NCI-H187 treated with DMSO at 0.1 percent for 48 hours (cell line): ENCODE measurements at regions not wholly inside any gene's neighbourhood (a gene's known extent, or its start where the extent isn't known, plus 50 kb on each side); places are given as distances from the start of the nearest gene placed in this dataset.

Experiments used
- DNase-seq: peaks from one replicate; lab custom pipeline; 2025; lab: John Stamatoyannopoulos, UW

DNA sequence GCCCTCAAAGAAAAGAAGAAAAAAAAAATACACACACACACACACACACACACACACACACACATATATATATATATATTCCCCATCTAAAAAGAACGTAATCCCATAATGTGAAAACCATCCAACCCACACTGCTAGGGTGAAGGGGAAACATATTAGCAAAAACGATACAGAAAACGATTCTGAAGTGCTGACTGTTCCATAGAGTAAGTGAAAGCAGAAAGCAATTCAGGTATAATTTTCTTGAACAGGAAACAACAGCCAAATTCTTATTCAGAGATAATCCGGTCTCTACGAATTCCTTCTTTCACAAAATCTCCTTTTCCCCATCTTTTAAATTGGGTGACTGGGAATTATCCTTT is 393.5 kb downstream of the NOVA1 start:
- DNase-seq = no peak

DNA sequence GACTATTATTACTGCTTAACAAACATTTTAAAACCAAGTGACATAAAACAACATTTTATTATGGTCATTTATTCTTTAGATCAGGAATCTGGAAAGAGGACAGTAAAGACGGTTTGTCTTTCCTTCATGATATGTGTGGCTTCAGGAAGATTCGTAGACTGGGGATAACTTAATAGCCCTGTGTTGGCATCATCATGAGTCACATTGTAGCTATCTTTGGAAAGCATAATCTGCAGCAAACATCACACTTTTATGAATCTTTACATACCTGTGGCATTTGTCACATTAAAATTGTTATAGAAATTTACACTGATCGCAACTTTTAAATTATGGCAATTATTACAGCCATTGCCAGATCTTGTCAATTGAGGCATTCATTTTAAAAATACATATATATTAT is 397.1 kb downstream of the NOVA1 start:
- no peak for DNase-seq

DNA sequence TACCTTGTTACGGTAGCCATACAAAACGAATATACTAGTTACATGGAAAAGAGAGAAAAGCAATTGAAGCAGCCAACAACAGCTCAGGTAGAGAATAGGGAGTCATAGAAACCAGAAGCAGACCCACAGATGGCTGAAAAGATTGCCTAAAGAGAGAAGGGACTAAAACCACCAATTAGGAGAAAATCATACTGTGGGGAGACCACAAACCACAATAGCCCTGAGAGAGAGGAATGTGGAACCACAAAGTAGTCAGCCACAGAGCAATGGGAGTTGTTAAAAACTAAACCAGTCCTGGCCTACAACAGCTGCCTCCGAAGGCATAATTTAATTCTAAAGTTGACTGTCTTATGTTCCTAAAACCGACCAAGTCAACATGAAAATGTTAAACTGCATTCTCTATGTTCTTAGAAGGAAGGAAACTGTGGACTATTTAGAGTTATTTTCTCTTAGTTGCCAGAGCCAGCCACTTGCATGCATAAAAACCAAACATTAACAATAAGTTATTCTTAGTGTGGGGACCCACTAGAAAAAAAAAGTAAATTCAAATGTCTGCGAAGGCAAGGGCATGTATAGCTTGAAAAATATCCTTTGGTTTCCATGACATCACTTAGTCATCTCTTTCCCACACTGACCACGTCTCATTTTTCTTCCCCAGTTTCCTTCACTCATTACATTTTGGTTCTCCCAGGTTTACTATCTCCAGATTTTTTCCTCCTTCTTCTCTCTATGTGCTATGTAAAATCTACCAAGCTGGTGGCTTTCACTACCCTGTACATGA is 398.1 kb downstream of the NOVA1 start:
- no peak for DNase-seq

DNA sequence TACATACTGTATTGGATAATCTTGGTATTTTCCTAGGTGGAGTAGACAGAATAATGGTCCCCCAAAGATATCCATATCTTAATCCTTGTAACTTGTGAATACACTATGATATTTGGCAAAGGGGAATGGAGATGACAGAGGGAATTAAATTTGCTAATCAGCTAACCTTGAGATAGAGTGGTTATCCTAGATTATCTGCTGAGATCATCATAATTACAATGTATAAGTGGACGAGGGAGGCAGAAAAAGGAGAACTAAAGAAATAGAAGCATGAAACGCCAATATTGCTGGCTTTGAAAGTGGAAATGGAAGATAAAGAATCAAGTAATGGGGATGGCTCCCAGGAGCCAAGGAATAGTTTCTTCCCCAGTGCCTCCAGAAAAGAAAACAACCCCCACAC is 398.7 kb downstream of the NOVA1 start:
- no peak for DNase-seq

DNA sequence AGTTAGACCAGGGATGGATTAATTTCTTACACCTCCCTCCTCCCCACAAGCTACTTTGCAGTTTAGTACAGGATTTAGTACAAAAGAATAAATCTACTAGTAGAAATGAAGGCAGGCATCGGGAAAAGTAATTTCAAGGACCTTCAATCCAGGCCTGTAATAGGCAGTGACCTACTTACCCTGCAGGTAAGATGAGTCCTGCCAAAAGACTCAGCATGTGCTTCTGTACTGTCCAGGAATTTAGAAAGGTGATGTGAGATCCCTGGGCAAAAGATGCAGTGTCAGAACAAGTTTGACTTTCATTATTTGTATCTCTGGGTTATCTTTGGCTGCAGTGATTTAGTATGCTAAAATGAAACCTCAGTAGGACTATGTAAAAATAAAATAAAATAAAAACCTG is 403.0 kb downstream of the NOVA1 start:
- DNase-seq = no peak

DNA sequence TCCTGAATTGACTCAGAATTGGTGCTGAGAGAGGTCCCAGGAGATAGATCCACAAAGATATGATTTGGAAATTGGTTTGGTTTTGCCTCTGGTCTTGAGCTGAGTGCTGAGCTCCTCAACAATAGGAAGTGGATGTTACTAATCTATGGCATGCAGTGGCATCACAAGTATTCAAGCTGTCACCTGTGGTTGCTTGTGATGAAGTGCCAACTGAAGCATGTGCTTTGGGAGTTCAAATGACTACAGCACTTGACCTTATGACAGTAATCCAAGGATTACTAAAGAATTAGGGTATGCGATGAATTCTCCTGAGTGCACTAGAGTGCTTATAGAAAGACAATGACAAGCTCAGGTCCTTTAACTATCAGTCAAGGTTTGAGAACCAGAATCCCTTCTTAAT is 406.2 kb downstream of the NOVA1 start:
- peak; percentile 16 for DNase-seq

DNA sequence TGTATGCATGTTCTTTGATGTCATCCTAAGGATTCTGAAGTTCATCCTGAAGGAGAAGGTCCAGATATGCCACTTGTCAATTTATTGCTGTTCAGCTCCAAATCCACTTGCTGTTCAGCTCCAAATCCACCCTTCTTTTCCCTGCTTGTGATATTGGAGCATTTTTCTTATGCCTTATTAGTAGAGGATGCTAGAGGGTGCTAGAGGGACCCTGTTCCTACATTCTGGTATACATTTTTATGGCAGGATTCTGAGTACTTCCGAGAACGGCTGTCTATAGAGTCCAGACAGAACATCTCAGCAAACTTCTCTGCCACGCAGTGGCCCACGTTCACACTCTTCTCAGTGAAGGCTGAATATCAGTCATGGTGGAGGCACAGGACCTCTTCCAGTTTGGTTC is 406.7 kb downstream of the NOVA1 start:
- DNase-seq = no peak

DNA sequence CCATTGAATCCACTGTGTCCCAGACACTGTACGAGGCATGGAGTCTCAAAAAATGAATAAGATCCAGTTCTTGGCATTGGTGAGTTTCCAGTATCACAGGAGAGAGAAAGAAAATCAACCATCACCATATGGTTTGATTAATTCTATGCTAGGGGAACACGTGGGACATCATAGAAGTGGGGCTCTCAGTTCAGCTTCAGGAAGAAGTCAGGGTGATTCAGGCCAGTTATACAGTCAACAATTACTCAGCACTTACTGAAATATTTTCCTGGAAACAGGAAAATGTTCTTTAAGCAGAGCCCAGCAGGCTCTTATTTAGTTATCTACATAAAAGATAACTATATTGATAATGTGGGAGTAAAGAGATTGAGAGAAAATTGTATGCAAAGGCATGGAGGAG is 407.2 kb downstream of the NOVA1 start:
- no peak for DNase-seq

DNA sequence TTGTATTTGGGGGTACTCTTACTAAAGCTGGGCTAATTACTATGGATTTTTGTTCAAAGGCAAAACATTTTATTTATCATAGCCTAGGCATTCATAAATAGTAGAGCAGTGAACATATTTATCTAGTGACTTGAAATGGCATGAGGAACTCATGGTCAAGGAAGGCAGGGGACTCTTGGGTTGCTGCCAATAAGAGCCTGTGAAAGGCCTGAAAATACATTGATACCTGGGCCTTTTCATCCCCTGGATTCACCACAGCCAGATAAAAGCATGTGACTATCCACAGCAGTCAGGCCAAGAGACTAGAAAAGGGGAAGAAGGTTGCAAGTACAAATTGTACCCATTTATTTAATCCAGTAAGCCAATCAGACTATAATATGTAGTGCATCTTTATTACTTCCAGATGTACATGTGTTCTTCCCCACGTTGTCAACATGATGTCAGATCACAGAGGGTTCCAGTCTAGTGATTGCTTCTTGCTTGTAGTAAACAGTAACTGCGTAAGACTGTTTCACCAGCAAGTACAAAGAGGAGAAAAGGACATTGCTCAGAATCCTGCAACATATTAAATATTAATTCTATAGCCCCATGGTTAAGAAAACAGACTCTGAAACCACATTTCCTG is 409.7 kb downstream of the NOVA1 start:
- no peak for DNase-seq

DNA sequence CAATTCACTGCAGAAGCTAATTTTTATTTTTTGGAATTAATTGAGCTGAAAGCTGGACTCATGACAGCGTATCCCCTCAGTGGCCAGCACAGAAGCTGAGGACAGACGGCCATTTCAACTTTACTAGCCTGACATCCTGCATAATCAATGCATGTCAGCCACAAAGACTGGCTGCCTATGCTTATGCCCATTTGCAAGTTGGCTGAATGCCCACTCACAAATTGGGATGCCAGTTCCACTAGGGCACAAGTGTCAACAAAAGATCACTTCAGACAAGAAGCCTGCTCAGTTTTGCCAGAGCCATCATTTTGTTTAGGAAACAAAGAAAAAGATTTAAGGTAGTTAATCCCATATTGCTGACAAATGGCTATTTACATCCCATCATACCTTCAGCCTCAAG is 417.6 kb downstream of the NOVA1 start:
- no peak for DNase-seq

DNA sequence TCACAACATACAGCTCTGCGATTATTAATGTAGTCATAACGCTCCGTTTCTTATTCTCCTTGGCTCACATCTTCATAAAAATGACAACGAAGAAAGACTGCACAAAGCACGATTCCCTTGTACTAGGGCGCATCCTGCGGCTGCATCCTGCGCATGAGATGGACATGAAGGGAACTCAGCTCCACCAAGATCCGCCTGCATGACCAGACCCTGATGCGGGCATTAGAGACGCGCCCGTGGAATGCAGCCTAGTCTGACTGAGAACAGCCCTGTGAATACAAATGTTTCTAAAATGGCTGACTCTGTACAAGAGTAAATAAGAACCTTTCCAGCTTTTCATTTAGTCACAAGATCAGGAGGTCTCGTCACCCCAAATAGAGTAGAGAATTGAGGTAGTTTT is 422.2 kb downstream of the NOVA1 start:
- DNase-seq = no peak

DNA sequence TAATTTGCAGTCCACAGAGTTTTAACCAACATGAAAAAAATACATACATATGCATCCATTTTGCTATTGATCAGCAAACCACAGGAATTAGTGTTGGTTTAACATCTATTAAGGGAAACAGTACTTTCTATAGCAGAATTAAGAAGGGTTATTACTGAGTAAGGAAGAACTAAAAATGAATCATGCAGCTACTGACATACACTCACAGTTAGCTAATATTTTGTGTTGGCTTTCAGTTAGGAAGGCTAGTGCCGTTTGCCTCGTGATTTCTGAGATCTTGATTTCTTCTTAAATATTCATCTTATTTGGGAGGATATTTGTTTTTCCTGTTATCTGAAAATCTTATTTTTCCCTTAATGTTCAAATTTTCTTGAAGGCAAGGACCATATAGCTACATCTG is 423.4 kb downstream of the NOVA1 start:
- DNase-seq = no peak

DNA sequence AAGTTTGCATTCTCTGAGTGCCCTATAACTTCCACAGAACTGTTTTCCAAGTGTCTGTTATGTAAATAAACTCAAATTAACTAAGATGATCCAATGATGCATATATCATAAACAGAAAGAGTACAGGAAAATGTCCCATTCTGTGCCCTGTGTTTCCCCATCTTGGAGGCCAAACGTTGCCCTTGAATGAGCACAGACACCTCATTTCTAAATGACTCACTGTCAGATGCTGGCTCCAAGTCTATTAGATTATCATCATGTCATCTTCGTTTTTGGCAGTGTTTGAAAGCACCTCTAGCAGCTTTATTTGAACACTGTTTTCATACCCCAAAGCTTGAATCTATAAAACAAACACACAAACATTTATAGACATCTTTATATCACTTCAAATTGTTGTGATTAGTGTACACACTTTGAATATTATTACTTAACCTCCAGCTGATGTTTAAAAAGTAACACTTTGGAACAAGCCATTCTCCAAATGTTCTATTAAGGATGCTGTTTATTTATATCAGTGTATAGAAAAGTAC is 424.2 kb downstream of the NOVA1 start:
- DNase-seq = no peak

DNA sequence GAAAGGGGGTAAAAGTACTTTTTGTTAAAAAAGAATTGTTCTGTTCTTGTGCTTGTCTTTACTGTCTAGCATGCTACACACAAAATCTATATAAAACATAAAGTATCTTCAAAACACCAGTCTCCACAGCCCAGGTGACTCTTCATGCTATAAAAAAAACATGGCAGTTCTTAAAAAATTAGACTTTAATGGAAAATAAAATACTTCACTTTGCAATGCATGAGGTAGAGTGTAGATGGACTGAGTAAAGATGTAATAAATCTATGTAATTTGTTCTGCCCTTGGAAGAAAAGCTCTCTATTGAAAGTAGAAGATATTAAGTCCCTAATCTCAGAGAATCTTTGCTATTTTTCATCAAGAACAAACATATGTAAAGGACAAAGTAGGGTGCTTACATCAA is 425.4 kb downstream of the NOVA1 start:
- DNase-seq = no peak

DNA sequence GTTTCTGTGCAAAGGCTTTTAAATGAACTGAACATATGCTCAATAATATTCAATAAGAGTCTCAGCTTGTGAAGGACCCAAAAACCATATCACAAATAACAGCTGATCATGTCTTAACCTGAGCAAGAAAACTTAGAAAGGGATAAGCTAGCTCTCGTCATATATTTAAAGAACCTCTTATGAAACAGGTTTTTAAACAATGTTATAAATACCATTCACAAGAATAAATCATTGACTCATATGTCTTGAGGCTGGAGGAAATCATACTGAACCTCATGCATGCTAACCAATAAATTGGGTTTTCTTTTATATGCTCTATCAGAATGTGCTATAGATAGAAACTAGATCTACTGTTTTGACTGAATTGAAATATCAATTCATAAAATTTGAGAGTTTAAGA is 426.9 kb downstream of the NOVA1 start:
- no peak for DNase-seq

DNA sequence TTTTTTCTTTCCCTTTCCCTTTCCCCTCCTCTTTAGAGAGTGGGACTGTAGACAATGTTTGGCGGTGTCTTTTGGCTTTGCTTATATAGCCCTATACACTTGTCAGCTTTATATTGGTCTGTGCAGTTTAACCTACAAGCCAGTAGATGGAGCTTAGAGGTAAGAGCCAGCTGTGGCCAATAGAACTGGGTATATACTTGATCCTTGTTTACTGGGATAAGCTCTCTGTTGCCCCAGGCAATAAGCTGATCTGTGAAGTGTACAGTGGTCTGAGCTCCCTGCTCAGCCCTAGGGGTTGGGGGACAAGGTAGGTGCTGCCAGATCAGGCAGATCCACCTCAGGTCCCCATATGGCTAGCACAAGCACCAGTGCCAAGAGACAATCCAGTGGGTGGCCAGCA is 434.1 kb downstream of the NOVA1 start:
- DNase-seq = no peak

DNA sequence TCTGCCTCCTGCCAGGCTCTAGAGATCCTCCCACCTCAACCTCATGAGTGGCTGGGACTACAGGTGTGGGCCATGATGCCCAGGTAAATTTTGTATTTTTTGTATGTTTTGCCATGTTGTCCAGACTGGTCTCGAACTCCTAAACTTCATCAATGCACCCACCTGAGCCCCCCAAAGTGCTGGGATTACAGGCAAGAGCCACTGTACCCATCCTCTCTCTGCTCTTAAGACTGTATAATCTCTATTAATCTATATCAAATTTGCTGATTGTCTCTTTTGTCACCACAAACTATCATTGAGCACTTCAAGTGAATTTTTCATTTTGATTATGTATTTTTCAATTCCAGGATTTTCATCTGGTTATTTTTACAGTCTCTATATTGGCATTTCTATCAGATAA is 440.3 kb downstream of the NOVA1 start:
- DNase-seq = no peak

DNA sequence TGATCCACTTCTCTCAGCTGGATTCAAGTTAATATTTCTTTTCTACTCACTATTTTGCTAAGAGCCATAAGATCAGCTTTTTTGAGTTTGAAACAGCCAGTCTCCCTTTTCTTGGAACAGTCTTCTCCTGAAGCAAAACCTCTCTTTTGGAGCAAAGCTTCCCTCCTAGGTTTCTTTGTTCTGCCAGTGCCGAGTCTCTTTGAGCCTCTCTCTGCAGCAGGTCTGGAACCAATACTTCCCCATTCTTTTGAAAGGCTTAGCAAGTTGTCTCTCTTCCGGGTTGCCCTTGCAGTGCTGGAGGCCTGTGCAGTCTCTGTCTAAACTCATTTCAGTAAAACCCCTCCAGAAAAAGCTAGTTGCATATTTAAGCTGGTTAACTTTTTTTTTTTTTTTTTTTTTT is 454.8 kb downstream of the NOVA1 start:
- no peak for DNase-seq

DNA sequence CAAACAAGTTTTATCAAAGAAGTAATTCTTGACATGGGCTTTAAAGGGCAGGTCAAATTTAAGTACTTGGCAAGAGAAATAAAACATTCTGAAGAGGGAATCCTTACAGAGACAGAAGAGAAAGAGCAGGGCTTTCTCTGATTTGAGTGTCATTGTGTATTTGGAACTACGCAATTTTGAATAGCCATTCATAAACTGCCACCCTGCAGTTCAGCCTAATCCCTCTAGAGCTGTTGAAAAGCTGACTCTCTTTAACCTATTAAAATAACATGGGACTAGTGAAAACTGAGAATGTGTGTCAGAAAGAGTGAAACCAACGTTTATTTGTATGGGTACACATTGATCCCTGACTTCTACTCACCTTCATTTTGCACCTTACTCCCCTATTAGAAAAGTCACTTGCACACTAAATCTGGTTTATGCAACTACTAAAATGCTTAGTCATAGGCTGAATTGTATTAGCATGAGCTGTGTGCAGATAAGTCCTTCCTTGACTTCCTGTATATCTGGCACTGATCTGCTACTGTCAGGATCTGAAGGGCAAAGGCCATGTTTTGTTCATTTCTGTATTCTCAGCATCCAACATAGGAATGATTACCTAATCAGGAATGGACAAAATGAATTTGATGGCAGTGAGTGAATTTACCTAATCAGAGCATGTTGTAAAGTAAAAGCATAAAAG is 458.9 kb downstream of the NOVA1 start:
- DNase-seq = no peak

DNA sequence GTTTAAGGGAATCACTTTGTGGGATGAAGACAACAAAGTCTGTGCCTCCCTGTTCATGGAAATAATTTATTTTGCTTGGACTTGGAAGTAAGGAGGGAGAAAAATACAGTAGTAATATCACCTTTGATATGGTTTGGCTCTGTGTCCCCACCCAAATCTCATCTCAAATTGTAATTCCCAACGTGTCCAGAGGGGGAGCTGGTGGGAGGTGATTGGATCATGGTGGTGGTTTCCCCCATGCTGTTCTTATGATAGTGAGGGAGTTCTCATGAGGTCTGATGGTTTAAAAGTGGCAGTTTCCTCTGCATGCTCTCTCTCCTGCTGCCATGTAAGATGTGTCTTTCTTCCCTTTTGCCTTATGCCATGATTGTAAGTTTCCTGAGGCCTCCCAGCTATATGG is 460.7 kb downstream of the NOVA1 start:
- DNase-seq = no peak

DNA sequence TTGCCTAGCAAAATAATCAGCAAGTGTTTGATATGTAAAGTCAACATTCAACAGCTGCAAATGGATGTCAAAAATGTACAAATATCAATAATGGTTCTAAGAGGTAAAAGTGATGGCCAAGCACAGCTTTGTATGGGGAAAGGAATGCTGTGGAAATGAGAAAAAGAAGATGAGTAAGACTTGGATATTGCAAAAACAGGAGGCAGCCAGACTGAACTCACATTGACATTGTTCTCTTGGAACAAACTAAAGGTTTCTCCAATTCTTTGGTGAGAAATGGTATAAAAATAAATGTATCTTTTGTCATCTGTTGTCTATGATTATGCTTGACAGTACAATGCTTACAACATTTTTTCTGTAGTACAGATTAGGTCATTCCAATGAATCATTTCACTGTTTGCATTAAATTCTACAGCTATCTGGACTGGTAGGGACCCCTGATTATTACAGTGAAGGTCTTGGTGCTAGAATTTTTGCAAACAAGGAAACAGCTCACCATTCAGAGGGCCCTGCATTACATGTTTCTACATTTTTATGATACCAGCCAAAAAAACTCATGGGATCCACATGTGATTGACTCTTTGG is 465.7 kb downstream of the NOVA1 start:
- DNase-seq = no peak

DNA sequence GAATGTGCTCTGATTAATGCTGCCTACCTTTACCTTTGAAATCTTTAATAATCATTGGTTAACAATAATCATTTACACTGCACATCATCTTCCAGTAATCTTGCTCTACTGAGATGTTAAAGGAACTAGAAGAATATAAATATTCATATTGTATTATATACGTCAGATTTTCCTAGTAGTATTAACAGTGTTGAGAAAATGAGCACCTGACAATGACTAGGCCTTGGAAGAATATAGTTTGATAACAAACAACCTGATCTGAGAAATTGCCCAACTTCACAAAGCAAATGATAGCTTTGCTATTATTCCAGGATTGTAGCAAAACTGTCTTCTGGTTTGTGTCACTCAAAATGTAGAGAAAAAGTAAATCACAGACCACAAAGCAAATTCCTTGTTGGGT is 467.1 kb downstream of the NOVA1 start:
- DNase-seq = no peak
